WTC11 (cell line): ENCODE measurements at regions not wholly inside any gene's neighbourhood (a gene's known extent, or its start where the extent isn't known, plus 50 kb on each side); places are given as distances from the start of the nearest gene placed in this dataset.

Source experiments
- ATAC-seq: fragments of 200-7000 bp; cut with Tn5 transposase; 2 replicates; pipeline ENCODE4 v1.10.0; 2021; ENCODE audit warnings: mild to moderate bottlenecking, moderate library complexity
- CTCF ChIA-PET: fragments of 300-600 bp; sonication (Branson Sonifier 250); formaldehyde crosslinking; loops from one replicate; lab custom pipeline; 2021; ENCODE audit warnings: antibody characterized with exemption; lab: Charles Lee
- POLR2A ChIA-PET: fragments of 350-600 bp; sonication (Branson Sonifier 250); formaldehyde crosslinking; loops from one replicate; lab custom pipeline; 2021; ENCODE audit warnings: antibody characterized with exemption; lab: Charles Lee
- DNase-seq: peaks from one replicate; pipeline ENCODE4 v3.0.0; 2021; ENCODE audit warnings: low spot score
- H3K27ac Mint-ChIP-seq: 2 replicates; pipeline ENCODE4 v1.8.0; 2021; ENCODE audit warnings: mixed read lengths
- H3K27me3 Mint-ChIP-seq: 2 replicates; pipeline ENCODE4 v1.8.0; 2021; ENCODE audit warnings: low read depth, mild to moderate bottlenecking, moderate library complexity, mixed read lengths
- H3K36me3 Mint-ChIP-seq: 2 replicates; pipeline ENCODE4 v1.8.0; 2021; ENCODE audit warnings: mixed read lengths
- H3K4me1 Mint-ChIP-seq: 2 replicates; pipeline ENCODE4 v1.8.0; 2022; ENCODE audit warnings: mixed read lengths
- H3K4me3 Mint-ChIP-seq: 2 replicates; pipeline ENCODE4 v1.8.0; 2021; ENCODE audit warnings: mild to moderate bottlenecking, moderate library complexity, mixed read lengths
- H3K9me3 Mint-ChIP-seq: 2 replicates; pipeline ENCODE4 v1.8.0; 2021; ENCODE audit warnings: mixed read lengths
- CBFB ChIP-seq: sonication (generic); formaldehyde crosslinking; IDR thresholded peaks from 2 replicates; pipeline ENCODE4 v1.8.1; 2022; ENCODE audit warnings: mild to moderate bottlenecking, low read depth, missing genetic modification reagents
- CDX4 ChIP-seq: fragments of 250-450 bp; sonication (Bioruptor Pico); IDR thresholded peaks from 2 replicates; pipeline ENCODE4 v1.9.0; 2021; ENCODE audit warnings: moderate library complexity, mild to moderate bottlenecking, inconsistent platforms, borderline replicate concordance
- ELF4 ChIP-seq: sonication (generic); formaldehyde crosslinking; IDR thresholded peaks from 2 replicates; pipeline ENCODE4 v1.8.1; 2022; ENCODE audit warnings: low read depth, mild to moderate bottlenecking, moderate library complexity, missing genetic modification reagents
- EMX1 ChIP-seq: fragments of 250-450 bp; sonication (Bioruptor Pico); IDR thresholded peaks from 2 replicates; pipeline ENCODE4 v1.8.0; 2021; ENCODE audit warnings: mild to moderate bottlenecking
- ESRRA ChIP-seq: sonication (generic); formaldehyde crosslinking; IDR thresholded peaks from 2 replicates; pipeline ENCODE4 v1.8.1; 2022; ENCODE audit warnings: mild to moderate bottlenecking, missing genetic modification reagents, borderline replicate concordance
- GRHL2 ChIP-seq: fragments of 250-450 bp; sonication (Bioruptor Pico); IDR thresholded peaks from 2 replicates; pipeline ENCODE4 v1.8.0; 2022; ENCODE audit warnings: mild to moderate bottlenecking, moderate library complexity; ENCODE audit not compliant: insufficient replicate concordance, severe bottlenecking
- IRF1 ChIP-seq: sonication (generic); formaldehyde crosslinking; IDR thresholded peaks from 2 replicates; pipeline ENCODE4 v1.8.0; 2023; ENCODE audit warnings: missing genetic modification reagents
- JAZF1 ChIP-seq: fragments of 250-450 bp; sonication (Bioruptor Pico); IDR thresholded peaks from 2 replicates; pipeline ENCODE4 v1.9.0; 2021; ENCODE audit warnings: moderate library complexity, mild to moderate bottlenecking, inconsistent platforms
- JUN ChIP-seq: sonication (generic); formaldehyde crosslinking; IDR thresholded peaks from 2 replicates; pipeline ENCODE4 v1.8.0; 2023; ENCODE audit warnings: mild to moderate bottlenecking, missing genetic modification reagents
- KAT7 ChIP-seq: sonication (generic); formaldehyde crosslinking; IDR thresholded peaks from 2 replicates; pipeline ENCODE4 v1.8.1; 2023; ENCODE audit warnings: missing genetic modification reagents, mild to moderate bottlenecking, borderline replicate concordance
- NFATC4 ChIP-seq: fragments of 250-450 bp; sonication (Bioruptor Pico); IDR thresholded peaks from 2 replicates; pipeline ENCODE4 v1.9.0; 2021; ENCODE audit warnings: mild to moderate bottlenecking
- NFE2L1 ChIP-seq: sonication (generic); formaldehyde crosslinking; IDR thresholded peaks from 2 replicates; pipeline ENCODE4 v1.8.1; 2023; ENCODE audit warnings: missing genetic modification reagents
- TCF7 ChIP-seq: sonication (generic); formaldehyde crosslinking; IDR thresholded peaks from 2 replicates; pipeline ENCODE4 v1.8.0; 2022; ENCODE audit warnings: mild to moderate bottlenecking, low read depth, missing genetic modification reagents, moderate library complexity
- ZBTB21 ChIP-seq: sonication (generic); formaldehyde crosslinking; IDR thresholded peaks from 2 replicates; pipeline ENCODE4 v1.8.1; 2023; ENCODE audit warnings: mild to moderate bottlenecking, missing genetic modification reagents, borderline replicate concordance
- ZBTB43 ChIP-seq: sonication (generic); formaldehyde crosslinking; IDR thresholded peaks from 2 replicates; pipeline ENCODE4 v1.8.1; 2023; ENCODE audit warnings: mild to moderate bottlenecking, missing genetic modification reagents
- ZNF232 ChIP-seq: sonication (generic); formaldehyde crosslinking; IDR thresholded peaks from 2 replicates; pipeline ENCODE4 v1.8.0; 2022; ENCODE audit warnings: mild to moderate bottlenecking, missing genetic modification reagents
- ZNF263 ChIP-seq: sonication (generic); formaldehyde crosslinking; IDR thresholded peaks from 2 replicates; pipeline ENCODE4 v1.8.1; 2022; ENCODE audit warnings: low read depth, mild to moderate bottlenecking, moderate library complexity, missing genetic modification reagents
- ZNF281 ChIP-seq: sonication (generic); formaldehyde crosslinking; IDR thresholded peaks from 2 replicates; pipeline ENCODE4 v1.8.0; 2023; ENCODE audit warnings: mild to moderate bottlenecking, missing genetic modification reagents
- ZNF317 ChIP-seq: sonication (generic); formaldehyde crosslinking; IDR thresholded peaks from 2 replicates; pipeline ENCODE4 v1.8.1; 2023; ENCODE audit warnings: low read depth, mild to moderate bottlenecking, moderate library complexity, missing genetic modification reagents, borderline replicate concordance
- ZNF396 ChIP-seq: fragments of 250-450 bp; sonication (Bioruptor Pico); IDR thresholded peaks from 2 replicates; pipeline ENCODE4 v1.8.0; 2021; ENCODE audit warnings: mild to moderate bottlenecking, moderate library complexity, borderline replicate concordance
- TF ChIP-seq, protein P1 (sequence below): sonication (generic); formaldehyde crosslinking; IDR thresholded peaks from 2 replicates; pipeline ENCODE4 v1.8.1; 2023; ENCODE audit warnings: mild to moderate bottlenecking, moderate library complexity, missing genetic modification reagents
- TF ChIP-seq, protein P2 (sequence below): fragments of 250-450 bp; sonication (Bioruptor Pico); IDR thresholded peaks from 2 replicates; pipeline ENCODE4 v1.9.0; 2021; ENCODE audit warnings: mild to moderate bottlenecking

- H3K27me3 Mint-ChIP-seq, result no peaks in the 10 kb centered on the region; the same call in 1 of the 2 replicates
- POLR2A ChIA-PET, result no interaction called here
- H3K36me3 Mint-ChIP-seq, result no peaks in the 10 kb centered on the region
- CTCF ChIA-PET, result no interaction called here
- H3K4me3 Mint-ChIP-seq, result no peak overlapping the region
- DNase-seq (no peak), ATAC-seq (no peak)
- no peaks in the 10 kb centered on the region for H3K9me3 Mint-ChIP-seq
- TF ChIP-seq, protein P1, sequence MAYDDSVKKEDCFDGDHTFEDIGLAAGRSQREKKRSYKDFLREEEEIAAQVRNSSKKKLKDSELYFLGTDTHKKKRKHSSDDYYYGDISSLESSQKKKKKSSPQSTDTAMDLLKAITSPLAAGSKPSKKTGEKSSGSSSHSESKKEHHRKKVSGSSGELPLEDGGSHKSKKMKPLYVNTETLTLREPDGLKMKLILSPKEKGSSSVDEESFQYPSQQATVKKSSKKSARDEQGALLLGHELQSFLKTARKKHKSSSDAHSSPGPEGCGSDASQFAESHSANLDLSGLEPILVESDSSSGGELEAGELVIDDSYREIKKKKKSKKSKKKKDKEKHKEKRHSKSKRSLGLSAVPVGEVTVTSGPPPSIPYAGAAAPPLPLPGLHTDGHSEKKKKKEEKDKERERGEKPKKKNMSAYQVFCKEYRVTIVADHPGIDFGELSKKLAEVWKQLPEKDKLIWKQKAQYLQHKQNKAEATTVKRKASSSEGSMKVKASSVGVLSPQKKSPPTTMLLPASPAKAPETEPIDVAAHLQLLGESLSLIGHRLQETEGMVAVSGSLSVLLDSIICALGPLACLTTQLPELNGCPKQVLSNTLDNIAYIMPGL (CRISPR knock-in tag), result no peak
- TF ChIP-seq JAZF1 (CRISPR knock-in tag) (no peak), ZNF281 (CRISPR knock-in tag) (no peak), ELF4 (CRISPR knock-in tag) (no peak), CBFB (CRISPR knock-in tag) (no peak), ZBTB21 (CRISPR knock-in tag) (no peak), NFATC4 (no peak), EMX1 (no peak), ZNF396 (CRISPR knock-in tag) (no peak)
- H3K4me1 Mint-ChIP-seq, result no peaks in the 10 kb centered on the region
- H3K27ac Mint-ChIP-seq, result no peak overlapping the region
Measured at GRCh38 chr12:131260251-131260905, 306.7 kb downstream of the ADGRD1 start.

GRCh38 chr12:131260954-131261353, 307.2 kb downstream of the ADGRD1 start:
- no peaks in the 10 kb centered on the region for H3K4me1 Mint-ChIP-seq
- TF ChIP-seq, protein P2, sequence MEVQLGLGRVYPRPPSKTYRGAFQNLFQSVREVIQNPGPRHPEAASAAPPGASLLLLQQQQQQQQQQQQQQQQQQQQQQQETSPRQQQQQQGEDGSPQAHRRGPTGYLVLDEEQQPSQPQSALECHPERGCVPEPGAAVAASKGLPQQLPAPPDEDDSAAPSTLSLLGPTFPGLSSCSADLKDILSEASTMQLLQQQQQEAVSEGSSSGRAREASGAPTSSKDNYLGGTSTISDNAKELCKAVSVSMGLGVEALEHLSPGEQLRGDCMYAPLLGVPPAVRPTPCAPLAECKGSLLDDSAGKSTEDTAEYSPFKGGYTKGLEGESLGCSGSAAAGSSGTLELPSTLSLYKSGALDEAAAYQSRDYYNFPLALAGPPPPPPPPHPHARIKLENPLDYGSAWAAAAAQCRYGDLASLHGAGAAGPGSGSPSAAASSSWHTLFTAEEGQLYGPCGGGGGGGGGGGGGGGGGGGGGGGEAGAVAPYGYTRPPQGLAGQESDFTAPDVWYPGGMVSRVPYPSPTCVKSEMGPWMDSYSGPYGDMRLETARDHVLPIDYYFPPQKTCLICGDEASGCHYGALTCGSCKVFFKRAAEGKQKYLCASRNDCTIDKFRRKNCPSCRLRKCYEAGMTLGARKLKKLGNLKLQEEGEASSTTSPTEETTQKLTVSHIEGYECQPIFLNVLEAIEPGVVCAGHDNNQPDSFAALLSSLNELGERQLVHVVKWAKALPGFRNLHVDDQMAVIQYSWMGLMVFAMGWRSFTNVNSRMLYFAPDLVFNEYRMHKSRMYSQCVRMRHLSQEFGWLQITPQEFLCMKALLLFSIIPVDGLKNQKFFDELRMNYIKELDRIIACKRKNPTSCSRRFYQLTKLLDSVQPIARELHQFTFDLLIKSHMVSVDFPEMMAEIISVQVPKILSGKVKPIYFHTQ (CRISPR knock-in tag), result no peak
- TF ChIP-seq TCF7 (CRISPR knock-in tag) (no peak), ESRRA (CRISPR knock-in tag) (no peak), NFE2L1 (CRISPR knock-in tag) (no peak), KAT7 (CRISPR knock-in tag) (no peak), GRHL2 (CRISPR knock-in tag) (no peak), ZNF263 (no peak), IRF1 (CRISPR knock-in tag) (no peak), ZNF317 (CRISPR knock-in tag) (no peak), CDX4 (CRISPR knock-in tag) (no peak), ZNF232 (no peak), ZBTB43 (no peak), JUN (no peak)
- TF ChIP-seq, protein P1 (CRISPR knock-in tag), result no peak

More at GRCh38 chr12:131260954-131261353, 307.2 kb downstream of the ADGRD1 start:
- no peaks in the 10 kb centered on the region for H3K36me3 Mint-ChIP-seq
- no peak for DNase-seq
- POLR2A ChIA-PET, result no interaction called here
- H3K27ac Mint-ChIP-seq, result no peak overlapping the region
- CTCF ChIA-PET, result no interaction called here
- H3K9me3 Mint-ChIP-seq, result no peaks in the 10 kb centered on the region
- no peaks in the 10 kb centered on the region; the same call in 1 of the 2 replicates for H3K27me3 Mint-ChIP-seq
- H3K4me3 Mint-ChIP-seq, result no peak overlapping the region
- ATAC-seq, result no peak
